ENCODE measurements at regions not wholly inside any gene's neighbourhood (a gene's known extent, or its start where the extent isn't known, plus 50 kb on each side); places are given as distances from the start of the nearest gene placed in this dataset.
A peak's percentile ranks its signal among the peaks of the same experiment; 100 is the strongest.

DNA sequence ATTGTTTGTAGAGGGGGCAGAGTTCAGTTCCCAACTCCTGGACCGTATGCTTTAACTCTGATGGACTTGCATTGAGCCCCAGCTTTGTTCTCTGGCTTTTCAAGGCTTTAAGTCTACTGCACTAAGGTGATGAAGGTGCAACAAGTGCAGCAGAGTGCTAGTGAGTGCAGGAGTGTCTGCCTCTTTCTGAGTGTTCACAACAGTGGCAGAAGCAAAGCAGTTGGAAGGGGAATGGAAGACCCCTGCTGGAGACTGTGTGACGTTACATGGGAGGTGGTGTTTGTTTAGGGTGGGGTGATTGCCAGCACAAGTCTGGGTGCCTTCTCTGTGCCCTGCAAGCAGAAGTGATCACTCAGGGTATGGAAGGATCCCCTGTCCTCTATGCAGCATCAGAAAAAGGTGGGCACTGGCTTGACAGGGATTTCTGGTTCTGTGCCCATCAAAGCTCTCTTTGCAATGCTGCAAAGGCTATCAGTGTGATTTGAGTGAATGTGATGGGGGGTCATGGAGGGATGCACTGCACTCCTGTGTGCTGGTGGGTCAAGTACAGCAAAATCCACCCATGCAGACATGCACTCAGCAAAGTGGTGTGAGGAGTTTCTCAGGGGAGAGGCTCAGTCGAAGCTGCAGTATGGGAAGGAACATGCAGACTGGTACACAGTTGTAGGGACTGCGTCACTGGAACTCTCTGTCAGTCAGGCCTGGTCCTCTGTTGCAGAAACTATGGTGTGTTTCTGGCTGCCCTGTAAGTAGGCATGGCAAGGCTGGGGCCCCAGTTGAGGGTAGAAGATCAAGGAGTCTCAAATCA lies 70.9 kb upstream of the UGT2B7 start:
- no peaks in the 10 kb centered on the region for H3K36me3 ChIP-seq (ENCODE audit: low read depth, low read length)
- ChIA-PET CTCF (no interaction called here), POLR2A (ENCODE audit: unreplicated experiment) (no interaction called here)
- H3K9me2 ChIP-seq (replicated peaks; ENCODE audit: low read length): no peaks in the 10 kb centered on the region
- H3K9ac ChIP-seq (ENCODE audit: low read length): no peak overlapping the region
- no peak for TF ChIP-seq EZH2 (IDR thresholded peaks at IDR 0.05; ENCODE audit: low read length, unreplicated experiment)
- TF ChIP-seq, protein P1, sequence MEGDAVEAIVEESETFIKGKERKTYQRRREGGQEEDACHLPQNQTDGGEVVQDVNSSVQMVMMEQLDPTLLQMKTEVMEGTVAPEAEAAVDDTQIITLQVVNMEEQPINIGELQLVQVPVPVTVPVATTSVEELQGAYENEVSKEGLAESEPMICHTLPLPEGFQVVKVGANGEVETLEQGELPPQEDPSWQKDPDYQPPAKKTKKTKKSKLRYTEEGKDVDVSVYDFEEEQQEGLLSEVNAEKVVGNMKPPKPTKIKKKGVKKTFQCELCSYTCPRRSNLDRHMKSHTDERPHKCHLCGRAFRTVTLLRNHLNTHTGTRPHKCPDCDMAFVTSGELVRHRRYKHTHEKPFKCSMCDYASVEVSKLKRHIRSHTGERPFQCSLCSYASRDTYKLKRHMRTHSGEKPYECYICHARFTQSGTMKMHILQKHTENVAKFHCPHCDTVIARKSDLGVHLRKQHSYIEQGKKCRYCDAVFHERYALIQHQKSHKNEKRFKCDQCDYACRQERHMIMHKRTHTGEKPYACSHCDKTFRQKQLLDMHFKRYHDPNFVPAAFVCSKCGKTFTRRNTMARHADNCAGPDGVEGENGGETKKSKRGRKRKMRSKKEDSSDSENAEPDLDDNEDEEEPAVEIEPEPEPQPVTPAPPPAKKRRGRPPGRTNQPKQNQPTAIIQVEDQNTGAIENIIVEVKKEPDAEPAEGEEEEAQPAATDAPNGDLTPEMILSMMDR (conservative IDR thresholded peaks at IDR 0.05; ENCODE audit: low read depth, low read length): peak; percentile 70
- H3K4me1 ChIP-seq (ENCODE audit: insufficient read depth, low read length): no peaks in the 10 kb centered on the region
- no peak overlapping the region for H3K4me3 ChIP-seq (ENCODE audit: low read length)
- H3K79me2 ChIP-seq (ENCODE audit: low read length): no peaks in the 10 kb centered on the region
- intact Hi-C loops (cut with micrococcal nuclease): loop anchor here (1.0 kb wide), 1 partner anchor 526 kb away; no protein-coding TSS in a partner anchor
- no peak overlapping the region for H3K27ac ChIP-seq (ENCODE audit: low read length)
- peak; percentile 49 for DNase-seq
- ATAC-seq: peak; percentile 84
- no TSS peak for BruUV-seq (replicated peaks)
- no peaks in the 10 kb centered on the region for H3K9me3 ChIP-seq (ENCODE audit: low read length)
- no peaks in the 10 kb centered on the region for H4K20me1 ChIP-seq (ENCODE audit: low read length)
- H2AFZ ChIP-seq (ENCODE audit: low read length): no peak overlapping the region
- no peaks in the 10 kb centered on the region for H3K27me3 ChIP-seq (ENCODE audit: low read length)
- no peaks in the 10 kb centered on the region for H3F3A ChIP-seq (ENCODE audit: low read length, unreplicated experiment)
- H3K4me2 ChIP-seq (ENCODE audit: low read length): no peak overlapping the region

DNA sequence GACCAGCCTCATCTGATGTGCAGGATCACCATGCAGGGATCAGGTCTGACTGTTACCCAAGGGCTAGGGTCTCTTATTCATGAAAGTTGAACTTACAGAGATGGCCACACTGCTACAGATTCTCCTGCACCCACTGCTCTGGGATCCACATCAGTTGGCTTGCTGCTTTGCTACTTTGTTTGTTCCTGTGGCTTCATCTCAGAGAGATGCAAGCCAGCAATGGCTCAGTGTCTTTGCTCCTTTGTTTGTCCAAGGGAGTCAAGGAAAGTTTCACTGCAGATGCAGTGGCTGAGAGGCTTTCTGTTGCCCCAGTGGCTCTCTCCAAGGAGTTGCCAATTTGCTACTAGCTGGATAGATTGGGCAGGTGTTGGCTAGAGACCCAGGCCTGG lies 70.3 kb upstream of the UGT2B7 start:
- no peak overlapping the region for H3K4me3 ChIP-seq (ENCODE audit: low read length)
- intact Hi-C loops (cut with micrococcal nuclease): loop anchor here (1.0 kb wide), 1 partner anchor 527 kb away; no protein-coding TSS in a partner anchor
- H3K9me3 ChIP-seq (ENCODE audit: low read length): no peaks in the 10 kb centered on the region
- H3K9me2 ChIP-seq (replicated peaks; ENCODE audit: low read length): no peaks in the 10 kb centered on the region
- DNase-seq (no peak), ATAC-seq (peak; percentile 58)
- BruUV-seq (replicated peaks): no TSS peak
- ChIA-PET CTCF (no interaction called here), POLR2A (ENCODE audit: unreplicated experiment) (no interaction called here)
- H2AFZ ChIP-seq (ENCODE audit: low read length): no peak overlapping the region
- no peaks in the 10 kb centered on the region for H4K20me1 ChIP-seq (ENCODE audit: low read length)
- no peak overlapping the region for H3K27ac ChIP-seq (ENCODE audit: low read length)
- H3K9ac ChIP-seq (ENCODE audit: low read length): no peak overlapping the region
- H3F3A ChIP-seq (ENCODE audit: low read length, unreplicated experiment): no peaks in the 10 kb centered on the region
- no peaks in the 10 kb centered on the region for H3K36me3 ChIP-seq (ENCODE audit: low read depth, low read length)
- H3K79me2 ChIP-seq (ENCODE audit: low read length): no peaks in the 10 kb centered on the region
- H3K27me3 ChIP-seq (ENCODE audit: low read length): no peaks in the 10 kb centered on the region
- TF ChIP-seq EZH2 (IDR thresholded peaks at IDR 0.05; ENCODE audit: low read length, unreplicated experiment): no peak
- no peak overlapping the region for H3K4me2 ChIP-seq (ENCODE audit: low read length)
- no peaks in the 10 kb centered on the region for H3K4me1 ChIP-seq (ENCODE audit: insufficient read depth, low read length)

DNA sequence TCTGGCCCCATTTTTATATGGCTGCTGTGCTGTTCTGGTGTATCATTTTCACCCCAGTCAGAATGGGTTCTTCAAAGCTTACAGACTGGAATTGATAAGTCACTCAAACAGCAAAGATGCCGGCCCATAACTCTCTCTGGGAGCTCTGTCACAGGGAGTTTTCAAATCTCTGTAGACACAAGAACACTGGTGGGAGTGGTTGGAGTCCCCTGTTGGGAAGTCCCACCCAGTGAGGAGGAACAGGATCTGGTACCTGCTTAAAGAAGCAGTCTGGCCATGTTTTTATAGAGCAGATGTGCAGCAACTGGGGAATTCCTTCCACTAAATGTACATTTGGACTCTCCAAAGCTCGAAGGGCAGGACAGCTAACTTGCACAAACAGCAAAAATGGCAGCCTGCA lies 69.3 kb upstream of the UGT2B7 start:
- Histone ChIP-seq H2AFZ (ENCODE audit: low read length) (no peak overlapping the region), H3K79me2 (ENCODE audit: low read length) (no peaks in the 10 kb centered on the region), H3K9me2 (replicated peaks; ENCODE audit: low read length) (no peaks in the 10 kb centered on the region), H3K36me3 (ENCODE audit: low read depth, low read length) (no peaks in the 10 kb centered on the region), H3K4me3 (ENCODE audit: low read length) (no peak overlapping the region), H3K9ac (ENCODE audit: low read length) (no peak overlapping the region), H4K20me1 (ENCODE audit: low read length) (no peaks in the 10 kb centered on the region), H3K4me1 (ENCODE audit: insufficient read depth, low read length) (no peaks in the 10 kb centered on the region), H3K9me3 (ENCODE audit: low read length) (no peaks in the 10 kb centered on the region), H3K27ac (ENCODE audit: low read length) (no peak overlapping the region), H3K4me2 (ENCODE audit: low read length) (no peak overlapping the region), H3K27me3 (ENCODE audit: low read length) (no peaks in the 10 kb centered on the region), H3F3A (ENCODE audit: low read length, unreplicated experiment) (no peaks in the 10 kb centered on the region)
- BruUV-seq (replicated peaks): no TSS peak
- ATAC-seq (no peak), DNase-seq (no peak)
- ChIA-PET CTCF (no interaction called here), POLR2A (ENCODE audit: unreplicated experiment) (no interaction called here)
- TF ChIP-seq, protein P1 (conservative IDR thresholded peaks at IDR 0.05; ENCODE audit: low read depth, low read length): no peak
- no peak for TF ChIP-seq EZH2 (IDR thresholded peaks at IDR 0.05; ENCODE audit: low read length, unreplicated experiment)
- TF ChIP-seq EZH2phosphoT487 (IDR thresholded peaks at IDR 0.05; ENCODE audit: borderline replicate concordance, low read length): no peak
- intact Hi-C loops (cut with micrococcal nuclease): no loop called here
